Hepatocyte (in vitro differentiated cells): ENCODE measurements at regions not wholly inside any gene's neighbourhood (a gene's known extent, or its start where the extent isn't known, plus 50 kb on each side); places are given as distances from the start of the nearest gene placed in this dataset.

ENCODE experiments used
- DNase-seq: peaks from one replicate; pipeline ENCODE4 v3.0.0-alpha.2; 2016; ENCODE audit warnings: low spot score
- H2AFZ ChIP-seq: fragments of 200-600 bp; sonication (generic); 2 replicates; pipeline ENCODE4 v1.6.0; 2016; ENCODE audit warnings: antibody characterized with exemption, mild to moderate bottlenecking
- H3K27ac ChIP-seq: fragments of 200-600 bp; sonication (generic); 2 replicates; pipeline ENCODE4 v1.5.1; 2016; ENCODE audit warnings: mild to moderate bottlenecking
- H3K27me3 ChIP-seq: fragments of 200-600 bp; sonication (generic); 2 replicates; pipeline ENCODE4 v1.6.1; 2016
- H3K36me3 ChIP-seq: fragments of 200-600 bp; sonication (generic); replicated peaks from 2 replicates; pipeline ENCODE4 v1.5.1; 2016; ENCODE audit warnings: low read depth; ENCODE audit not compliant: insufficient read depth
- H3K4me1 ChIP-seq: fragments of 200-600 bp; sonication (generic); 2 replicates; pipeline ENCODE4 v1.5.1; 2016; ENCODE audit warnings: mild to moderate bottlenecking, moderate library complexity; ENCODE audit not compliant: insufficient read depth
- H3K4me2 ChIP-seq: fragments of 200-600 bp; sonication (generic); 2 replicates; pipeline ENCODE4 v1.6.0; 2016
- H3K4me3 ChIP-seq: fragments of 200-600 bp; sonication (generic); 2 replicates; pipeline ENCODE4 v1.5.1; 2016; ENCODE audit warnings: mild to moderate bottlenecking
- H3K79me2 ChIP-seq: fragments of 200-600 bp; sonication (generic); 2 replicates; pipeline ENCODE4 v1.6.0; 2017; ENCODE audit warnings: mild to moderate bottlenecking
- H3K9me2 ChIP-seq: fragments of 200-600 bp; sonication (generic); replicated peaks from 2 replicates; pipeline ENCODE4 v1.6.0; 2017; ENCODE audit warnings: mild to moderate bottlenecking; ENCODE audit not compliant: insufficient read depth
- H3K9me3 ChIP-seq: fragments of 200-600 bp; sonication (generic); 2 replicates; pipeline ENCODE4 v1.5.1; 2016; ENCODE audit warnings: low read depth, mild to moderate bottlenecking
- H4K20me1 ChIP-seq: fragments of 200-600 bp; sonication (generic); 2 replicates; pipeline ENCODE4 v1.6.0; 2016; ENCODE audit warnings: mild to moderate bottlenecking; ENCODE audit not compliant: insufficient read depth, poor library complexity, severe bottlenecking
- EZH2 ChIP-seq: fragments of 200-600 bp; sonication (generic); IDR thresholded peaks from 2 replicates; pipeline ENCODE4 v1.6.1; 2016; ENCODE audit warnings: antibody characterized with exemption, mild to moderate bottlenecking, borderline replicate concordance
- EZH2phosphoT487 ChIP-seq: fragments of 200-600 bp; sonication (generic); IDR thresholded peaks from one replicate; pipeline ENCODE4 v1.6.1; 2018; ENCODE audit warnings: antibody characterized with exemption, mild to moderate bottlenecking, low read depth, moderate library complexity; ENCODE audit not compliant: unreplicated experiment, severe bottlenecking
- WGBS: methylation state at CpG from one replicate; pipeline ENCODE4 v1.1.6; 2016; ENCODE audit warnings: low lambda C conversion rate; ENCODE audit errors: missing lambda C conversion rate; 5-methylcytosine and 5-hydroxymethylcytosine counted together
- TF ChIP-seq, protein P1 (sequence below): fragments of 200-600 bp; sonication (generic); IDR thresholded peaks from 2 replicates; pipeline ENCODE4 v1.5.1; 2016; ENCODE audit warnings: antibody characterized with exemption, mild to moderate bottlenecking; ENCODE audit not compliant: poor library complexity

DNA sequence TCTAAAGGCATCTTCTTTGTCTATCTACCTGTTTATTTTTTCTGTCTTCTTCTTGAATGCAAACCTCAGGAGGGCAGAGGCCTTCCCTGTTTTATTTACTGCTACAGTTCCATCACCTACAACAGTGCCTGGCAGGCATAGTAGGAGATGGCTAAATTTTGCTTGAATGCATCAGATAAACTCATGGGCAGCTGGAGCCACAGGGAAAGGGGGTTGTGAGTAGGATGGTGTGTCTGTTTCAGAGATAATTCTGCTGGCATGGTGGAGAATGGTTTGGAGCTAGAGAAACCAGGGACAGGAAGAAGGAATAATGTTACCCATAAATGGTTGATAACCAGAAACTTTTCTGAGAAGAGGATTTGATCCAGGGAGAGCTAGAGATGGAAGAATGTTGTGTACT lies 189.8 kb upstream of the BRINP1 start:
- no peak for DNase-seq
- H3K4me2 ChIP-seq, result no peak overlapping the region
- H4K20me1 ChIP-seq, result no peaks in the 10 kb centered on the region
- TF ChIP-seq EZH2phosphoT487 (no peak), EZH2 (no peak)
- TF ChIP-seq, protein P1, sequence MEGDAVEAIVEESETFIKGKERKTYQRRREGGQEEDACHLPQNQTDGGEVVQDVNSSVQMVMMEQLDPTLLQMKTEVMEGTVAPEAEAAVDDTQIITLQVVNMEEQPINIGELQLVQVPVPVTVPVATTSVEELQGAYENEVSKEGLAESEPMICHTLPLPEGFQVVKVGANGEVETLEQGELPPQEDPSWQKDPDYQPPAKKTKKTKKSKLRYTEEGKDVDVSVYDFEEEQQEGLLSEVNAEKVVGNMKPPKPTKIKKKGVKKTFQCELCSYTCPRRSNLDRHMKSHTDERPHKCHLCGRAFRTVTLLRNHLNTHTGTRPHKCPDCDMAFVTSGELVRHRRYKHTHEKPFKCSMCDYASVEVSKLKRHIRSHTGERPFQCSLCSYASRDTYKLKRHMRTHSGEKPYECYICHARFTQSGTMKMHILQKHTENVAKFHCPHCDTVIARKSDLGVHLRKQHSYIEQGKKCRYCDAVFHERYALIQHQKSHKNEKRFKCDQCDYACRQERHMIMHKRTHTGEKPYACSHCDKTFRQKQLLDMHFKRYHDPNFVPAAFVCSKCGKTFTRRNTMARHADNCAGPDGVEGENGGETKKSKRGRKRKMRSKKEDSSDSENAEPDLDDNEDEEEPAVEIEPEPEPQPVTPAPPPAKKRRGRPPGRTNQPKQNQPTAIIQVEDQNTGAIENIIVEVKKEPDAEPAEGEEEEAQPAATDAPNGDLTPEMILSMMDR, result no peak
- peaks cover 4% of the 10 kb centered on the region for H3K4me1 ChIP-seq
- H2AFZ ChIP-seq, result no peak overlapping the region
- peaks cover 19% of the 10 kb centered on the region for H3K27me3 ChIP-seq
- no peaks in the 10 kb centered on the region for H3K9me3 ChIP-seq
- H3K27ac ChIP-seq, result no peak overlapping the region
- no peaks in the 10 kb centered on the region for H3K9me2 ChIP-seq
- H3K36me3 ChIP-seq, result no peaks in the 10 kb centered on the region
- H3K79me2 ChIP-seq, result no peaks in the 10 kb centered on the region
- H3K4me3 ChIP-seq, result no peak overlapping the region

DNA sequence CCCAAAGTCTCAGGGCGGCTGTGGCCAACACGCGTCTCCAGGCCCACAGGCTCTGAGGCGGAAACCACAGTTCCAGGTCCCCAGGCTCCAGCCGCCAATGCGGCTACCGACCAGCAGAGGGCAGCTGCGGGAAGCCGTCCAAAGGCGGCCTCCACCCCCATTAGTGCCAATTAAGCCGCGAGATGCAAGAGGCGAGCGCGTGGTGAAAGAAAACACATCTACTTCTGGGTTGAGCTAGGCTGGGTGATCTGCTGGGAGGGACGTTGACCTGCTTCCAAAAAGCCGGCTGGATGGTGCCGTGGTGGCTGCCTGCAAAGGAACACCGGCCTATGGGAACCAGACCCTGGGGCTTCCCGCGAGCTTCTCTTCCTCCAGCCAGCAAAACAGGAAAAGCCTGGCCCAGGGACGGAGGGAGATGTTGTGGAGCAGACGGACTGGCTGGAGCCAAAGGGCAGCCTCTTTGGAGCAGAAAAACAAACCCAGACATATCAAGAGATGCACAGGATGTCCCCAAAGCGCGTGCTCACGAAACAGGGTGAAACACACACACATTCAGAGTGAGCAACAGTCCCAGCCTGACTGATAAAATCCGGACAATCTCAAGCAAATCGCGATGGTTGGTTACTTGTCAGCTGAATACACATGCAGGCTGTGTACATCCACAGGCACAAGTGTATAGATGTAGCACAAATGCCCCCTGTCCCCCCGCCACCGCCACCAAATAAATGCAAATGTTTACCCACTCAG lies 187.1 kb upstream of the BRINP1 start:
- DNase-seq, result peak; percentile 87
- no peaks in the 10 kb centered on the region for H4K20me1 ChIP-seq

DNA sequence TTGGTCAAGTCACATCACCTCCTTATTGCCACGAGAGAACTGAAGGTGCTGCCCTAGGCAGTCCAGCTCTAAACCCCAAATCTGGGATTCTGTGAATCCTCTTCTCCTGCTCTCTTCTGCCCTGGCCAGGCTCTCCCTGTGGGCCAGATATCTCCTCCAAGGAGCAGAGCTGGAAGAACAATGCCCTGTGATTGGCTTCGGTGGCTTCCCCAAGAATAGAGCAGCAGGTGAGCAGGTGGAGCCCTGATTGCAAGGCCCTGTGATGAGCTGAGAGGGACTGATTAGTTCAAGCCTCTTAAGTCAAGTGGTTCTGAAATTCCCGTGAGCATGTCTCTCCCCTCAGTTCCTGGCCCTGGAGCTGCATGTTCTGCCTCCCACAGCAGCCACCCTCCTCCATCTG lies 175.3 kb upstream of the BRINP1 start:
- H4K20me1 ChIP-seq, result no peaks in the 10 kb centered on the region
- H3K27me3 ChIP-seq, result peaks cover 4% of the 10 kb centered on the region
- no peaks in the 10 kb centered on the region for H3K36me3 ChIP-seq
- no peak overlapping the region for H3K27ac ChIP-seq
- H3K4me2 ChIP-seq, result no peak overlapping the region
- H3K9me3 ChIP-seq, result no peaks in the 10 kb centered on the region
- H3K4me1 ChIP-seq, result no peaks in the 10 kb centered on the region
- TF ChIP-seq, protein P1, result no peak
- TF ChIP-seq EZH2phosphoT487, result no peak
- no peak for TF ChIP-seq EZH2
- DNase-seq, result no peak
- no peaks in the 10 kb centered on the region for H3K9me2 ChIP-seq
- WGBS, result 82% methylated on average over 3 of the region's 3 CpGs
- H3K4me3 ChIP-seq, result no peak overlapping the region
- H2AFZ ChIP-seq, result no peak overlapping the region
- H3K79me2 ChIP-seq, result no peaks in the 10 kb centered on the region

More for the DNA sequence above, 187.1 kb upstream of the BRINP1 start:
- H3K27ac ChIP-seq, result no peak overlapping the region
- peaks cover 19% of the 10 kb centered on the region for H3K27me3 ChIP-seq
- peak overlapping the region; percentile 53 for H2AFZ ChIP-seq
- TF ChIP-seq, protein P1, result peak; percentile 99
- no peak for TF ChIP-seq EZH2
- TF ChIP-seq EZH2phosphoT487, result no peak
- H3K9me2 ChIP-seq, result no peaks in the 10 kb centered on the region
- peak overlapping the region; percentile 85 for H3K4me2 ChIP-seq
- H3K4me1 ChIP-seq, result peaks cover 4% of the 10 kb centered on the region
- 16% methylated on average over 31 of the region's 31 CpGs for WGBS
- no peaks in the 10 kb centered on the region for H3K36me3 ChIP-seq
- no peaks in the 10 kb centered on the region for H3K79me2 ChIP-seq
- H3K9me3 ChIP-seq, result no peaks in the 10 kb centered on the region
- H3K4me3 ChIP-seq, result peak overlapping the region; percentile 42
